T-cell (primary cell): ENCODE measurements at regions not wholly inside any gene's neighbourhood (a gene's known extent, or its start where the extent isn't known, plus 50 kb on each side); places are given as distances from the start of the nearest gene placed in this dataset.

ENCODE experiments used
- ATAC-seq, 4 experiments: fragments of 200-7000 bp in 3 of 4; fragments of 150-1000 bp in 1 of 4; cut with Tn5 transposase; replicated peaks in 1 of 4; 1 replicate in 3 of 4; 2 replicates in 1 of 4; pipeline ENCODE4 v1.10.0; 2021; ENCODE audit warnings: moderate library complexity in 3 of 4, mild to moderate bottlenecking in 2 of 4, moderate number of reproducible peaks in 1 of 4
- CTCF ChIA-PET, 2 donors: fragments of 300-600 bp; sonication (Branson Sonifier 250); formaldehyde crosslinking; loops; one replicate each; lab custom pipeline; 2022; ENCODE audit warnings: antibody characterized with exemption in 2 of 2; lab: Charles Lee
- POLR2A ChIA-PET, 2 donors: fragments of 300-600 bp; sonication (Branson Sonifier 250); formaldehyde crosslinking; loops; one replicate each; lab custom pipeline; 2022; ENCODE audit warnings: antibody characterized with exemption in 2 of 2; lab: Charles Lee
- DNase-seq, 35 experiments: peaks; one replicate each; pipeline versions ENCODE4 v3.0.0 to v3.0.0-alpha.2; 2013 to 2023
- H3K27ac ChIP-seq: one replicate; pipeline ENCODE4 v1.5.1; 2013; ENCODE audit warnings: low read length
- H3K27me3 ChIP-seq, 2 experiments: replicated peaks in 1 of 2; 1 replicate in 1 of 2; 2 replicates in 1 of 2; pipeline versions ENCODE4 v1.6.1 to v1.7.0; 2013; ENCODE audit warnings: low read length in 1 of 2, mixed read lengths in 1 of 2; ENCODE audit not compliant: control insufficient read depth in 2 of 2, insufficient read depth in 2 of 2; ENCODE audit errors: extremely low read depth in 1 of 2
- H3K36me3 ChIP-seq, 2 donors: 1 replicate in 1 of 2; 2 replicates in 1 of 2; pipeline versions ENCODE4 v1.6.1 to v1.7.0; 2013; ENCODE audit warnings: low read length in 1 of 2; ENCODE audit not compliant: control insufficient read depth in 2 of 2, insufficient read depth in 1 of 2; ENCODE audit errors: extremely low read depth in 1 of 2
- H3K4me1 ChIP-seq, 2 experiments: 1 replicate in 1 of 2; 2 replicates in 1 of 2; pipeline versions ENCODE4 v1.6.1 to v1.7.0; 2013; ENCODE audit warnings: low read length in 2 of 2, mixed read lengths in 1 of 2; ENCODE audit not compliant: insufficient read depth in 2 of 2, control insufficient read depth in 1 of 2; ENCODE audit errors: extremely low read depth in 1 of 2
- H3K4me3 ChIP-seq, 2 donors: 1 replicate in 1 of 2; 2 replicates in 1 of 2; pipeline versions ENCODE4 v1.5.1 to v1.7.0; 2013; ENCODE audit warnings: mild to moderate bottlenecking in 2 of 2, low read length in 1 of 2, moderate library complexity in 1 of 2; ENCODE audit not compliant: control insufficient read depth in 1 of 2; ENCODE audit errors: extremely low read depth in 1 of 2
- H3K9me3 ChIP-seq: 2 replicates; pipeline ENCODE4 v1.7.0; 2013
- H3K27ac Mint-ChIP-seq, 2 donors: one replicate each; pipeline ENCODE4 v1.8.0; 2020 to 2021; ENCODE audit warnings: mild to moderate bottlenecking in 2 of 2, mixed read lengths in 2 of 2
- H3K27me3 Mint-ChIP-seq, 2 donors: one replicate each; pipeline ENCODE4 v1.8.0; 2021 to 2022; ENCODE audit warnings: mixed read lengths in 2 of 2
- H3K36me3 Mint-ChIP-seq: one replicate; pipeline ENCODE4 v1.8.0; 2021; ENCODE audit warnings: mixed read lengths
- H3K4me1 Mint-ChIP-seq, 3 donors: one replicate each; pipeline ENCODE4 v1.8.0; 2020 to 2022; ENCODE audit warnings: mixed read lengths in 3 of 3, mild to moderate bottlenecking in 1 of 3
- H3K4me3 Mint-ChIP-seq, 3 donors: one replicate each; pipeline ENCODE4 v1.8.0; 2020 to 2022; ENCODE audit warnings: mild to moderate bottlenecking in 3 of 3, mixed read lengths in 3 of 3, moderate library complexity in 3 of 3
- H3K9me3 Mint-ChIP-seq, 3 donors: one replicate each; pipeline ENCODE4 v1.8.0; 2020 to 2022; ENCODE audit warnings: mixed read lengths in 3 of 3
- WGBS: methylation state at CpG from one replicate; pipeline ENCODE4 v1.1.5; 2013; ENCODE audit warnings: missing lambda C conversion rate; ENCODE audit not compliant: insufficient coverage; 5-methylcytosine and 5-hydroxymethylcytosine counted together

DNA sequence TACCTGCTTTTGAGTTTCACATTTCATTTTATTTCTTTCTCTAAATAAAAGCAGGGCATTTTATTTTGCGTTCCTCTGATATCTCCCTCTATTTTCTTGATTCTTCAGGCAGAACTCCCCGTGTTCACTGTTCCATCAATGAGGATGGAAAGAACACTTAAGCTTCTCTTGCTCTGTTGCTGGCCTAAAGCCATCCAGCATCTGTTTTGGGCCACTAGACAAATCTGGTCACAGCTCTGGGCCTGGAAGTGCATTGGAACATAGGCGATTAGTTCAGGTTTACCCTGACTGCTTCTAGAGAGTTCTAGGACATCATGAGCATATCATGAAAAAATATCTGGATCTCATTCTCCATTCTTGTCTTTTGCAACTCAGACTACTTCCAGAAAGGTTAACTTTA lies 611.2 kb downstream of the UTRN start:
- ChIA-PET POLR2A (no interaction called here), CTCF (interaction anchor here in 1 of 2 donors (0.9 kb wide), 1 partner anchor 11 kb away, joined by 3 read pairs; no protein-coding TSS in a partner anchor)
- WGBS = 94% methylated on average over 2 of the region's 3 CpGs
- ATAC-seq = no peak
- no peaks in the 10 kb centered on the region for H3K9me3 ChIP-seq
- Mint-ChIP-seq H3K27me3 (no peaks in the 10 kb centered on the region), H3K27ac (no peak overlapping the region), H3K9me3 (peaks cover 0 to 2% (median 0%) of the 10 kb centered on the region in 3 donors), H3K4me3 (no peak overlapping the region), H3K4me1 (no peaks in the 10 kb centered on the region), H3K36me3 (no peaks in the 10 kb centered on the region)
- H3K4me1 ChIP-seq = no peaks in the 10 kb centered on the region
- no peak for DNase-seq
- no peak overlapping the region for H3K27ac ChIP-seq
- no peaks in the 10 kb centered on the region for H3K36me3 ChIP-seq
- no peaks in the 10 kb centered on the region for H3K27me3 ChIP-seq
- H3K4me3 ChIP-seq = no peak overlapping the region

DNA sequence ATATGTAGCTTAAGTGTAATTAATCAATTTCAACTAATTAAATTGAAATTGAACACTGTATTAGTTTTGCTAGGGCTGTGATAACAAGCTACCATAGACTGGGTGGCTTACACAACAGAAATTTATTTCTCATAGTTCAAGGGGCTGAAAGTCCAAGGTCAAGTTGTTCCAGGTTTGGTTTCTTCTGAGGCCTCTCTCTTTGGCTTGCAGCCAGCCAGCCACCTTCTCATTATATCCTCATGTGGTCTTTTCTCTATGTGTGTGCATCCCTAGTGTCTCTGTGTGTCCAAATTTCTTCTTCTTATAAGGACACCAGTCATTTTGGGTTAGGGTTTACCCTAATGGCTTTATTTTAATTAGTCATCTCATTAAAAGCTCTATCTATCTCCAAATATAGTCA lies 611.7 kb downstream of the UTRN start:
- Mint-ChIP-seq H3K36me3 (no peaks in the 10 kb centered on the region), H3K27ac (no peak overlapping the region), H3K27me3 (no peaks in the 10 kb centered on the region), H3K4me3 (no peak overlapping the region), H3K4me1 (no peaks in the 10 kb centered on the region), H3K9me3 (peaks cover 0 to 7% (median 2%) of the 10 kb centered on the region in 3 donors)
- DNase-seq (no peak), ATAC-seq (no peak)
- Histone ChIP-seq H3K4me3 (no peak overlapping the region), H3K27ac (no peak overlapping the region), H3K36me3 (no peaks in the 10 kb centered on the region), H3K9me3 (no peaks in the 10 kb centered on the region), H3K4me1 (no peaks in the 10 kb centered on the region), H3K27me3 (no peaks in the 10 kb centered on the region)
- ChIA-PET CTCF (interaction anchor here in 1 of 2 donors (0.6 to 0.9 kb wide), 2 partner anchors 11 to 38 kb away, joined by 3 to 4 read pairs; no protein-coding TSS in a partner anchor), POLR2A (no interaction called here)

DNA sequence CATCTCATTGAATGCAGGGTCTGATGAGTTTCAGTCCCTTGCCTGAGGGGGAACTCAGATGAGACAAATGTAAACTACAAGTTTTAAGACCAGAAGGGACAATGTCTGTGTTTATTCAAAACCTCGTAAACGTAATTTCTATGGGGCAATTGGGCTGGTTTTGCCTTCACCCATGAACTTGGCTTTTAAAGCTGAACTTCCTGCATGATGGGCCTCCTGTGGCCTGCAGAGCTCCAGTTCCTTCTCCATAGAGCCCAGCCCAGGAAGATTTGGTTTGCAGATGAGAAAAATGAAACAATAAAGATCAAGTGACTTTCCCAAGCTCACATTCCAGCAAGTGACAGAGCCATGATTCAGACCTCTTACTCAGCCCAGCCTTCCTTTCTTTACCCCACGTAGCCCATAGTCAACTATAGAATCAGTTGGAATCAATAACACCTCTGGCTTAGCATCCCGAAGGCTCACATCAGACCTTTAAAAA lies 612.3 kb downstream of the UTRN start:
- H3K27ac Mint-ChIP-seq = no peak overlapping the region
- WGBS = 78% methylated on average over 2 of the region's 4 CpGs
- no peak overlapping the region for H3K4me3 ChIP-seq
- H3K27me3 Mint-ChIP-seq = no peaks in the 10 kb centered on the region
- no peaks in the 10 kb centered on the region for H3K9me3 ChIP-seq
- no peaks in the 10 kb centered on the region for H3K4me1 ChIP-seq
- no peaks in the 10 kb centered on the region for H3K4me1 Mint-ChIP-seq
- no peak overlapping the region for H3K4me3 Mint-ChIP-seq
- no peaks in the 10 kb centered on the region for H3K36me3 ChIP-seq
- no peak for DNase-seq
- no peaks in the 10 kb centered on the region for H3K36me3 Mint-ChIP-seq
- ChIA-PET CTCF (interaction anchor here in 1 of 2 donors (0.9 kb wide), 1 partner anchor 12 kb away, joined by 3 read pairs; no protein-coding TSS in a partner anchor), POLR2A (no interaction called here)
- ATAC-seq = no peak
- no peak overlapping the region for H3K27ac ChIP-seq
- H3K9me3 Mint-ChIP-seq = peaks cover under 1 to 12% (median 6%) of the 10 kb centered on the region in 3 donors
- no peaks in the 10 kb centered on the region for H3K27me3 ChIP-seq

DNA sequence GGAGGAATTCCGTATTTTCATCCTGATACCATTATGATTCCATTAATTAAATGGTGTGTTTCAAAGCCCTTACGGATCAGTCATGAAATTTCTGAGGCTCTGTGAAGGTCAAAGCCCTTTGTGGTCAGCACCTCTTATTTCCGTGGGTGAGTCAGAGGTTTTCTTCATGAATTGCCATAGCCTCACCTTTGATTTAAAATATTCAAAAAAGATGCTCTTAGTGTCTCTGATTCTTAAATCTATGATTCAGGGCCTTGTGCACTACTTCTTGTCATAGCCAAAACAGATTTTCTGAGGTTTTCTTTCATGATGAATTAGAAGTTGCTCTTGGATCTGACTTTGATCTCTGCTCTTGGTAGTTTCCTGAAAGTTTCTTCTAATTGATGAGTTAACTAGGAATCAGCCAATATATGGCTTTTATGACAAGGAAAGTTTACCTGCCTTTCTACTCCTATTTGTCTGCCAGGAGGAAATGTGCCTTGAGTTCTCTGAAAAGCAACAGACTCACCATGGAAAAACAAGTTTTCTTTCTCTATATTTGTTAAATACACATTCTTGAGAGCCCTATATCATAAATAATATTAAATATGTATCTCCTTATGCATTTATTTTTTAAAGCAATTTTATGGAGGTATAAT lies 613.0 kb downstream of the UTRN start:
- H3K4me1 ChIP-seq = no peaks in the 10 kb centered on the region
- Mint-ChIP-seq H3K4me1 (no peaks in the 10 kb centered on the region), H3K9me3 (peaks cover 7 to 19% (median 11%) of the 10 kb centered on the region in 3 donors), H3K4me3 (no peak overlapping the region), H3K36me3 (no peaks in the 10 kb centered on the region), H3K27ac (no peak overlapping the region), H3K27me3 (peaks cover 4 to 6% of the 10 kb centered on the region in 2 donors)
- ATAC-seq = no peak
- no peaks in the 10 kb centered on the region for H3K36me3 ChIP-seq
- no peak overlapping the region for H3K27ac ChIP-seq
- DNase-seq = no peak
- ChIA-PET CTCF (no interaction called here), POLR2A (no interaction called here)
- H3K4me3 ChIP-seq = no peak overlapping the region
- no peaks in the 10 kb centered on the region for H3K27me3 ChIP-seq
- no CpG with 5 or more reads among the region's 3 CpGs for WGBS
- no peaks in the 10 kb centered on the region for H3K9me3 ChIP-seq

DNA sequence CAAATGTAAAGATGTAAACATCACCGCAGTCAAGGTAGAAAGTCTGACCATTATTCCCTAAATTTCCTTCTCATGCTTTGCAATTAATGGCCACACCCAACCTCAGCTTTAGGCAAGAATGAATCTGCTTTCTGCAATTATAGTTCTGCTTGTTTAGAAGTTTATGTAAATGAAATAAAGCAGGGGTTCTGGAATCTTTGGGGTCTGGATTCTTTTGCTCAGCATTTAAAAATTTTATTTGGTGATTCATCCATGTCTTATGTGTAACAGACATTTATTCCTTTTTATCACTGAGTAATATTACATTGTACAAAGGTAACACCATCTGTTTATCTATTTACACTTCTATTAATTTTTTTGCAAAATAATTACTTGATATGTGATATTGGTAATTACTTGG lies 613.6 kb downstream of the UTRN start:
- ATAC-seq (no peak), DNase-seq (no peak)
- peaks cover 4 to 7% of the 10 kb centered on the region in 2 donors for H3K27me3 Mint-ChIP-seq
- H3K36me3 Mint-ChIP-seq = no peaks in the 10 kb centered on the region
- ChIA-PET POLR2A (no interaction called here), CTCF (no interaction called here)
- H3K36me3 ChIP-seq = no peaks in the 10 kb centered on the region
- H3K9me3 Mint-ChIP-seq = peaks cover 8 to 19% (median 13%) of the 10 kb centered on the region in 3 donors
- no peak overlapping the region for H3K4me3 ChIP-seq
- H3K27ac ChIP-seq = no peak overlapping the region
- no peaks in the 10 kb centered on the region for H3K27me3 ChIP-seq
- H3K9me3 ChIP-seq = no peaks in the 10 kb centered on the region
- no peaks in the 10 kb centered on the region for H3K4me1 Mint-ChIP-seq
- WGBS = no CpG with 5 or more reads among the region's 1 CpG
- H3K27ac Mint-ChIP-seq = no peak overlapping the region
- H3K4me3 Mint-ChIP-seq = no peak overlapping the region
- no peaks in the 10 kb centered on the region for H3K4me1 ChIP-seq

DNA sequence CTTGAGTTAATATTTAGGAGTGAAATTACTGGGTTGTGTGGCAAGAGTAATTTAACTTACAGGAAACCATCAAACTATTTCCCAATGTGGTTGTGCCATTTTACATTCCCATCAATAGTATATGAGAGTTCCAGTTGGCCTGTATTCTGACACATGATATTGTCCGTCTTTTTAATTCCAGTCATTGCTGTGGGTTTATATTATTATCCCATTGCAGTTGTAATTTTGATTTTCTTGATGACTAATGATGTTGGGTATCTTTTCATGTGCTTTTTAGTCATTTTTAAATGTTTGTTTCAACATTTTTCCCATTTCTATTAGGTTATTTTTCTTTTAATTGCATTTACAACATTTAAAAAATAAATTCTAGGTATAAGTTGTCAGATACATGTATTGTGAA lies 614.0 kb downstream of the UTRN start:
- H3K9me3 Mint-ChIP-seq = peaks cover 8 to 19% (median 13%) of the 10 kb centered on the region in 3 donors
- no peaks in the 10 kb centered on the region for H3K9me3 ChIP-seq

More for the DNA sequence above, 614.0 kb downstream of the UTRN start:
- Mint-ChIP-seq H3K4me1 (no peaks in the 10 kb centered on the region), H3K36me3 (no peaks in the 10 kb centered on the region), H3K27me3 (peaks cover 4 to 7% of the 10 kb centered on the region in 2 donors), H3K4me3 (no peak overlapping the region), H3K27ac (no peak overlapping the region)
- POLR2A ChIA-PET = no interaction called here
- ATAC-seq (no peak), DNase-seq (no peak)
- Histone ChIP-seq H3K27ac (no peak overlapping the region), H3K4me1 (no peaks in the 10 kb centered on the region), H3K4me3 (no peak overlapping the region), H3K36me3 (no peaks in the 10 kb centered on the region), H3K27me3 (no peaks in the 10 kb centered on the region)
- CTCF ChIA-PET = interaction anchor here in 1 of 2 donors (0.6 kb wide), 1 partner anchor 700 kb away, joined by 4 read pairs; no protein-coding TSS in a partner anchor
- WGBS = no CpG with 5 or more reads among the region's 1 CpG
